ENCODE measurements at regions not wholly inside any gene's neighbourhood (a gene's known extent, or its start where the extent isn't known, plus 50 kb on each side); places are given as distances from the start of the nearest gene placed in this dataset.

GRCh38 chr3:7927864-7928263 is 573.8 kb upstream of the LMCD1 start:
- TF ChIP-seq CTCF (IDR thresholded peaks at IDR 0.05), result no peak
- no peaks in the 10 kb centered on the region for H3K27me3 Mint-ChIP-seq
- intact Hi-C loops (cut with DNase I, micrococcal nuclease), result no loop called here
- no peak for ATAC-seq (ENCODE audit: poor library complexity)
- DNase-seq, result no peak
- H3K27me3 ChIP-seq (ENCODE audit: control insufficient read depth in 1 of 2, insufficient read depth in 2 of 2, low read length in 2 of 2), result no peaks in the 10 kb centered on the region
- no peak overlapping the region for H3K27ac ChIP-seq (ENCODE audit: low read depth in 1 of 2, low read length in 2 of 2)
- H3K9me3 ChIP-seq (ENCODE audit: control insufficient read depth in 1 of 2, insufficient read depth in 1 of 2, low read length in 2 of 2), result no peaks in the 10 kb centered on the region
- no peak overlapping the region for H3K4me3 Mint-ChIP-seq
- H3K4me3 ChIP-seq (ENCODE audit: low read length), result no peak overlapping the region
- no peaks in the 10 kb centered on the region for H3K9me3 Mint-ChIP-seq
- H3K4me1 ChIP-seq (ENCODE audit: insufficient read depth, low read length), result no peaks in the 10 kb centered on the region
- H3K36me3 ChIP-seq (ENCODE audit: insufficient read depth, low read length), result no peaks in the 10 kb centered on the region
- CTCF ChIA-PET, result no interaction called here
- POLR2A ChIA-PET, result interaction anchor here (0.9 kb wide), 1 partner anchor 9 kb away, joined by 3 read pairs; no protein-coding TSS in a partner anchor
- peaks cover 9% of the 10 kb centered on the region for H3K4me1 Mint-ChIP-seq (ENCODE audit: low read depth)
- no peak overlapping the region for H3K27ac Mint-ChIP-seq
- H3K36me3 Mint-ChIP-seq (ENCODE audit: low read depth), result no peaks in the 10 kb centered on the region

- Histone ChIP-seq H3K36me3 (ENCODE audit: insufficient read depth, low read length) (no peaks in the 10 kb centered on the region), H3K4me3 (ENCODE audit: low read length) (no peak overlapping the region), H3K9me3 (ENCODE audit: control insufficient read depth in 1 of 2, insufficient read depth in 1 of 2, low read length in 2 of 2) (peaks cover 0 to 4% of the 10 kb centered on the region in 2 experiments), H3K27me3 (ENCODE audit: control insufficient read depth in 1 of 2, insufficient read depth in 2 of 2, low read length in 2 of 2) (no peaks in the 10 kb centered on the region), H3K27ac (ENCODE audit: low read depth in 1 of 2, low read length in 2 of 2) (no peak overlapping the region), H3K4me1 (ENCODE audit: insufficient read depth, low read length) (no peaks in the 10 kb centered on the region)
- H3K4me3 Mint-ChIP-seq, result no peak overlapping the region
- no peak overlapping the region for H3K27ac Mint-ChIP-seq
- ChIA-PET CTCF (no interaction called here), POLR2A (no interaction called here)
- intact Hi-C loops (cut with DNase I, micrococcal nuclease), result no loop called here
- peaks cover 9% of the 10 kb centered on the region for H3K4me1 Mint-ChIP-seq (ENCODE audit: low read depth)
- H3K27me3 Mint-ChIP-seq, result no peaks in the 10 kb centered on the region
- H3K9me3 Mint-ChIP-seq, result peaks cover 4% of the 10 kb centered on the region
- no peaks in the 10 kb centered on the region for H3K36me3 Mint-ChIP-seq (ENCODE audit: low read depth)
- DNase-seq (no peak), ATAC-seq (ENCODE audit: poor library complexity) (no peak)
- TF ChIP-seq CTCF (IDR thresholded peaks at IDR 0.05), result no peak
Observed at GRCh38 chr3:7929319-7929889, 572.2 kb upstream of the LMCD1 start.

- Mint-ChIP-seq H3K36me3 (ENCODE audit: low read depth) (no peaks in the 10 kb centered on the region), H3K9me3 (peaks cover 11% of the 10 kb centered on the region), H3K27ac (no peak overlapping the region), H3K4me1 (ENCODE audit: low read depth) (peaks cover 9% of the 10 kb centered on the region), H3K4me3 (no peak overlapping the region), H3K27me3 (peaks cover 5% of the 10 kb centered on the region)
- intact Hi-C loops (cut with DNase I, micrococcal nuclease), result no loop called here
- no peak for TF ChIP-seq CTCF (IDR thresholded peaks at IDR 0.05)
- ATAC-seq (ENCODE audit: poor library complexity) (no peak), DNase-seq (no peak)
- Histone ChIP-seq H3K4me1 (ENCODE audit: insufficient read depth, low read length) (no peaks in the 10 kb centered on the region), H3K27ac (ENCODE audit: low read depth in 1 of 2, low read length in 2 of 2) (no peak overlapping the region), H3K36me3 (ENCODE audit: insufficient read depth, low read length) (no peaks in the 10 kb centered on the region), H3K9me3 (ENCODE audit: control insufficient read depth in 1 of 2, insufficient read depth in 1 of 2, low read length in 2 of 2) (peaks cover 0 to 5% of the 10 kb centered on the region in 2 experiments), H3K27me3 (ENCODE audit: control insufficient read depth in 1 of 2, insufficient read depth in 2 of 2, low read length in 2 of 2) (no peaks in the 10 kb centered on the region), H3K4me3 (ENCODE audit: low read length) (no peak overlapping the region)
- ChIA-PET POLR2A (no interaction called here), CTCF (no interaction called here)
Observed at GRCh38 chr3:7934362-7934761, 567.3 kb upstream of the LMCD1 start.

Measured in CD4-positive, alpha-beta T cell (primary cell).